ENCODE measurements at regions not wholly inside any gene's neighbourhood (a gene's known extent, or its start where the extent isn't known, plus 50 kb on each side); places are given as distances from the start of the nearest gene placed in this dataset.

DNA sequence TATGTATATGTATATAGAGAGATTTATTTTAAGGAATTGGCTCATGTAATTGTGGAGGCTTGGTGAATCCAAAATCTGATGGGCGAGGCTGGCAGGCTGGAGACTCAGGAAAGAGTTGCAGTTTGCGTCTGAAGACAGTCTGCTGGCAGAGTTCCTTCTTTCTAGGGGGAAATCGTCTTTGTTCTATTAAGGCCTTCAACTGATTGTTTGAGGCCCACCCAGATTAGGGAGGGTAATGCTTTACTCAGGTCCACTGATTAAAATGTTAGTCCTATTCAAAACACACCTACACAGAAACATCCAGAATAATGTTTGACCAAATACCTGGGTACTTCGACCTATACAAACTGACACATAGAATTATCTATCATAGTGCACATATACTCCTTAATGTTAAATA, 149.5 kb downstream of the NAA11 start:
- Mint-ChIP-seq H3K9me3 (ENCODE audit: unreplicated experiment) (no peaks in the 10 kb centered on the region), H3K27me3 (ENCODE audit: insufficient read depth, unreplicated experiment) (no peaks in the 10 kb centered on the region), H3K4me1 (ENCODE audit: insufficient read depth, unreplicated experiment) (peaks cover 6% of the 10 kb centered on the region), H3K36me3 (ENCODE audit: insufficient read depth, unreplicated experiment) (peaks cover 5% of the 10 kb centered on the region), H3K4me3 (ENCODE audit: unreplicated experiment) (no peak overlapping the region), H3K27ac (ENCODE audit: low read depth, unreplicated experiment) (no peak overlapping the region)
- BruUV-seq (replicated peaks), result no TSS peak
- TF ChIP-seq, protein P1, sequence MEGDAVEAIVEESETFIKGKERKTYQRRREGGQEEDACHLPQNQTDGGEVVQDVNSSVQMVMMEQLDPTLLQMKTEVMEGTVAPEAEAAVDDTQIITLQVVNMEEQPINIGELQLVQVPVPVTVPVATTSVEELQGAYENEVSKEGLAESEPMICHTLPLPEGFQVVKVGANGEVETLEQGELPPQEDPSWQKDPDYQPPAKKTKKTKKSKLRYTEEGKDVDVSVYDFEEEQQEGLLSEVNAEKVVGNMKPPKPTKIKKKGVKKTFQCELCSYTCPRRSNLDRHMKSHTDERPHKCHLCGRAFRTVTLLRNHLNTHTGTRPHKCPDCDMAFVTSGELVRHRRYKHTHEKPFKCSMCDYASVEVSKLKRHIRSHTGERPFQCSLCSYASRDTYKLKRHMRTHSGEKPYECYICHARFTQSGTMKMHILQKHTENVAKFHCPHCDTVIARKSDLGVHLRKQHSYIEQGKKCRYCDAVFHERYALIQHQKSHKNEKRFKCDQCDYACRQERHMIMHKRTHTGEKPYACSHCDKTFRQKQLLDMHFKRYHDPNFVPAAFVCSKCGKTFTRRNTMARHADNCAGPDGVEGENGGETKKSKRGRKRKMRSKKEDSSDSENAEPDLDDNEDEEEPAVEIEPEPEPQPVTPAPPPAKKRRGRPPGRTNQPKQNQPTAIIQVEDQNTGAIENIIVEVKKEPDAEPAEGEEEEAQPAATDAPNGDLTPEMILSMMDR (IDR thresholded peaks at IDR 0.05; ENCODE audit: unreplicated experiment), result no peak
- no peak for DNase-seq (ENCODE audit: unreplicated experiment)
- ChIA-PET POLR2A (no interaction called here), CTCF (interaction anchor here (1.0 kb wide), 1 partner anchor 389 kb away, joined by 3 read pairs; no protein-coding TSS in a partner anchor)
- intact Hi-C loops (cut with micrococcal nuclease), result no loop called here

DNA sequence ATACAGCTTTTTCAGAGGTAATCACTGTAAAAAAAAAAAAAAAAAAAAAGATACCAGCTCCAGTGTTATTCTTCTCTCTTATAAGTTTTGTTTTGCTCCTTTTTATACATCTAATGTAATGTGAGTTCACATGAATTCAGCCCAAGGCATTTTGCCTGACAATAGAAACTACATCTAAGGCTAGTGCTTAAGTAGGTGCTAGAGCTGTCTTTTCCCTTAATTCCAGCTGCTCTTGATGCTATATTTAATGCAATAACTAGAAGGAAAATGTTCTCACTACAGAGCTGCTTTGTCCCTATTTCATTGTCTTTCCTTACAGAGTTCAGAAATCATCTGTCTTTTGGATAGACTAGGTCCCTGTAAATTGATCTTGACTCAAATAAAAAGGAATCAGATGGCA, 150.1 kb downstream of the NAA11 start:
- ChIA-PET POLR2A (no interaction called here), CTCF (interaction anchor here (0.9 kb wide), 1 partner anchor 38 kb away, joined by 3 read pairs; no protein-coding TSS in a partner anchor)
- peaks cover 6% of the 10 kb centered on the region for H3K4me1 Mint-ChIP-seq (ENCODE audit: insufficient read depth, unreplicated experiment)
- BruUV-seq (replicated peaks), result no TSS peak
- H3K27ac Mint-ChIP-seq (ENCODE audit: low read depth, unreplicated experiment), result no peak overlapping the region
- H3K36me3 Mint-ChIP-seq (ENCODE audit: insufficient read depth, unreplicated experiment), result peaks cover 5% of the 10 kb centered on the region
- intact Hi-C loops (cut with micrococcal nuclease), result no loop called here
- TF ChIP-seq, protein P1 (IDR thresholded peaks at IDR 0.05; ENCODE audit: unreplicated experiment), result no peak
- DNase-seq (ENCODE audit: unreplicated experiment), result no peak
- H3K27me3 Mint-ChIP-seq (ENCODE audit: insufficient read depth, unreplicated experiment), result no peaks in the 10 kb centered on the region
- H3K4me3 Mint-ChIP-seq (ENCODE audit: unreplicated experiment), result no peak overlapping the region
- no peaks in the 10 kb centered on the region for H3K9me3 Mint-ChIP-seq (ENCODE audit: unreplicated experiment)

DNA sequence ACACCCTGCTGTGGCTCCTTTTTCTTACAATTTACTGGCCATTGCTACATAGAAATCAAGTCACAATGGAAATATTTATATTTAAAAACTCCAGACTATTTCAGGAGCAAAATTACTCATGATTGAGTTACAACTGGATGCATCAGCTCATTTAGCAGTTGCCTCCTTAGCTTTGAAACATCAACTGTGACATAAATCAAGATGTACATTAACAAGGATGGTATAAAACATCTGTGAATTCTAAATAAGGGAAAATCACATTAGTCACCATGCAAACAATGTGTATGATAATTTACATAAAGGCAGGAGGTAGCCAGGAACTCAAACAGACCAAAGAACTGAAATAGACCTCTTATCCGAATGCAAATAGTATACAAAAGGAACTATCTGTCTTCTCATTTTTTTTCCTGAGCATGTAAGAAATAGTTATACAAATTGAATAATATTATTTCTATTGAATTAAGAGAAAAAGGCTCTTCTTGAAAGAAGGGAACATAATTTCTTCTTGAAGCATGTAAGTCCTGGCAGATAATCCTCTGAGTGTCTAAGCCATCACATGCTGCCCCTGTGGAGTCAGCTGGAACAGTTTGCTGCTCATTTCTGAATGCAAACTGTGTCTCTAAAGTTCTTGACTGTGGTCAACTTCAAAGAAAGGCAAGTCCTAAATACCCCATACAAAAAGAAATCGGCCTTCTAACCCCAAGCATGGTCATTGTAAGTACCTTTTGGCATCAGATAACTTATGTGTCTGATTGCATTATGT, 151.2 kb downstream of the NAA11 start:
- no peak overlapping the region for H3K27ac Mint-ChIP-seq (ENCODE audit: low read depth, unreplicated experiment)
- H3K36me3 Mint-ChIP-seq (ENCODE audit: insufficient read depth, unreplicated experiment), result peaks cover 2% of the 10 kb centered on the region
- no TSS peak for BruUV-seq (replicated peaks)
- TF ChIP-seq, protein P1 (IDR thresholded peaks at IDR 0.05; ENCODE audit: unreplicated experiment), result no peak
- intact Hi-C loops (cut with micrococcal nuclease), result no loop called here
- H3K4me1 Mint-ChIP-seq (ENCODE audit: insufficient read depth, unreplicated experiment), result peaks cover 6% of the 10 kb centered on the region
- no peaks in the 10 kb centered on the region for H3K27me3 Mint-ChIP-seq (ENCODE audit: insufficient read depth, unreplicated experiment)
- ChIA-PET CTCF (interaction anchor here (0.9 kb wide), 1 partner anchor 37 kb away, joined by 3 read pairs; no protein-coding TSS in a partner anchor), POLR2A (no interaction called here)
- H3K9me3 Mint-ChIP-seq (ENCODE audit: unreplicated experiment), result no peaks in the 10 kb centered on the region
- H3K4me3 Mint-ChIP-seq (ENCODE audit: unreplicated experiment), result no peak overlapping the region
- no peak for DNase-seq (ENCODE audit: unreplicated experiment)

DNA sequence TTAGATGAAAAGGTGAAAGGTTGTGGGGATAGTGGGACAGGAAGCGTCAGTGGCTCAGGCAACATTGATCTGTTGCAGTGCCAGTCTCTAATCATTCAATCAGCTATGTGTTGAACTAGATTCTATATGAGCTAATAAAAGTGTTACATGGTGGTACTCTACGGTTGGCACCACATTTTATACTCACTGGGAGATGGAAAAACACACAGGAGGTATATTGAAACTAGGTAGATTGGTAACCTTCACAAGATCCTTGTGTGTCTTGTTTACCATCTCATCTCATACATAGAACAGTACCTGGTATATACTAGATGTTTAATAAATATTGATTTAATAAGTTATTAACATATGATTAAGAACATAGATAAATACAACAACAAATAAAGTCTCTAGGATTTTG, 152.7 kb downstream of the NAA11 start:
- ChIA-PET POLR2A (no interaction called here), CTCF (interaction anchor here (1.2 kb wide), 1 partner anchor 12 kb away, joined by 3 read pairs; no protein-coding TSS in a partner anchor)
- no peak for DNase-seq (ENCODE audit: unreplicated experiment)
- H3K27ac Mint-ChIP-seq (ENCODE audit: low read depth, unreplicated experiment), result no peak overlapping the region
- intact Hi-C loops (cut with micrococcal nuclease), result no loop called here
- no peaks in the 10 kb centered on the region for H3K4me1 Mint-ChIP-seq (ENCODE audit: insufficient read depth, unreplicated experiment)
- no peaks in the 10 kb centered on the region for H3K9me3 Mint-ChIP-seq (ENCODE audit: unreplicated experiment)
- H3K36me3 Mint-ChIP-seq (ENCODE audit: insufficient read depth, unreplicated experiment), result no peaks in the 10 kb centered on the region
- TF ChIP-seq, protein P1 (IDR thresholded peaks at IDR 0.05; ENCODE audit: unreplicated experiment), result no peak
- no peak overlapping the region for H3K4me3 Mint-ChIP-seq (ENCODE audit: unreplicated experiment)
- no TSS peak for BruUV-seq (replicated peaks)
- no peaks in the 10 kb centered on the region for H3K27me3 Mint-ChIP-seq (ENCODE audit: insufficient read depth, unreplicated experiment)

Data from MCF 10A (cell line).